ENCODE measurements at regions not wholly inside any gene's neighbourhood (a gene's known extent, or its start where the extent isn't known, plus 50 kb on each side); places are given as distances from the start of the nearest gene placed in this dataset.

GRCh38 chr1:90204780-90205179 lies 209.9 kb downstream of the ZNF326 start:
- no peak for DNase-seq (ENCODE audit: low spot score)
- intact Hi-C loops (cut with micrococcal nuclease), result no loop called here
- no peaks in the 10 kb centered on the region for H3K9me3 Mint-ChIP-seq
- peaks cover 2% of the 10 kb centered on the region for H3K4me1 Mint-ChIP-seq (ENCODE audit: low read depth)
- peaks cover 4% of the 10 kb centered on the region for H3K27me3 Mint-ChIP-seq (ENCODE audit: low read depth)
- no peak overlapping the region for H3K4me3 Mint-ChIP-seq (ENCODE audit: low read depth)
- H3K27ac Mint-ChIP-seq, result no peak overlapping the region
- H3K36me3 Mint-ChIP-seq (ENCODE audit: low read depth), result no peaks in the 10 kb centered on the region

GRCh38 chr1:90204023-90204590 lies 209.2 kb downstream of the ZNF326 start:
- intact Hi-C loops (cut with micrococcal nuclease), result no loop called here
- Mint-ChIP-seq H3K4me1 (ENCODE audit: low read depth) (peaks cover 2% of the 10 kb centered on the region), H3K9me3 (no peaks in the 10 kb centered on the region), H3K36me3 (ENCODE audit: low read depth) (no peaks in the 10 kb centered on the region), H3K27me3 (ENCODE audit: low read depth) (peaks cover 4% of the 10 kb centered on the region), H3K27ac (no peak overlapping the region), H3K4me3 (ENCODE audit: low read depth) (no peak overlapping the region)
- DNase-seq (ENCODE audit: low spot score), result no peak

- DNase-seq (ENCODE audit: low spot score), result no peak
- H3K36me3 Mint-ChIP-seq (ENCODE audit: low read depth), result no peaks in the 10 kb centered on the region
- peaks cover 4% of the 10 kb centered on the region for H3K27me3 Mint-ChIP-seq (ENCODE audit: low read depth)
- no peak overlapping the region for H3K27ac Mint-ChIP-seq
- H3K9me3 Mint-ChIP-seq, result no peaks in the 10 kb centered on the region
- intact Hi-C loops (cut with micrococcal nuclease), result no loop called here
- H3K4me3 Mint-ChIP-seq (ENCODE audit: low read depth), result no peak overlapping the region
- peaks cover 2% of the 10 kb centered on the region for H3K4me1 Mint-ChIP-seq (ENCODE audit: low read depth)
Measured at GRCh38 chr1:90201467-90202358, 206.8 kb downstream of the ZNF326 start.

- peaks cover 2% of the 10 kb centered on the region for H3K4me1 Mint-ChIP-seq (ENCODE audit: low read depth)
- no peak for DNase-seq (ENCODE audit: low spot score)
- H3K27me3 Mint-ChIP-seq (ENCODE audit: low read depth), result peaks cover 4% of the 10 kb centered on the region
- H3K36me3 Mint-ChIP-seq (ENCODE audit: low read depth), result no peaks in the 10 kb centered on the region
- H3K27ac Mint-ChIP-seq, result no peak overlapping the region
- H3K9me3 Mint-ChIP-seq, result no peaks in the 10 kb centered on the region
- no peak overlapping the region for H3K4me3 Mint-ChIP-seq (ENCODE audit: low read depth)
- intact Hi-C loops (cut with micrococcal nuclease), result no loop called here
Measured at GRCh38 chr1:90200646-90201205, 205.8 kb downstream of the ZNF326 start.

GRCh38 chr1:90198616-90199332 lies 203.9 kb downstream of the ZNF326 start:
- intact Hi-C loops (cut with micrococcal nuclease), result no loop called here
- no peak for DNase-seq (ENCODE audit: low spot score)
- Mint-ChIP-seq H3K36me3 (ENCODE audit: low read depth) (no peaks in the 10 kb centered on the region), H3K9me3 (no peaks in the 10 kb centered on the region), H3K27ac (no peak overlapping the region), H3K27me3 (ENCODE audit: low read depth) (peaks cover 4% of the 10 kb centered on the region), H3K4me3 (ENCODE audit: low read depth) (no peak overlapping the region), H3K4me1 (ENCODE audit: low read depth) (peaks cover 2% of the 10 kb centered on the region)

GRCh38 chr1:90193116-90193515 lies 198.2 kb downstream of the ZNF326 start:
- Mint-ChIP-seq H3K4me1 (ENCODE audit: low read depth) (no peaks in the 10 kb centered on the region), H3K27ac (no peak overlapping the region), H3K27me3 (ENCODE audit: low read depth) (no peaks in the 10 kb centered on the region), H3K4me3 (ENCODE audit: low read depth) (no peak overlapping the region), H3K36me3 (ENCODE audit: low read depth) (no peaks in the 10 kb centered on the region), H3K9me3 (no peaks in the 10 kb centered on the region)
- intact Hi-C loops (cut with micrococcal nuclease), result no loop called here
- no peak for DNase-seq (ENCODE audit: low spot score)

- Mint-ChIP-seq H3K9me3 (no peaks in the 10 kb centered on the region), H3K36me3 (ENCODE audit: low read depth) (no peaks in the 10 kb centered on the region), H3K27me3 (ENCODE audit: low read depth) (no peaks in the 10 kb centered on the region), H3K4me3 (ENCODE audit: low read depth) (no peak overlapping the region), H3K4me1 (ENCODE audit: low read depth) (no peaks in the 10 kb centered on the region), H3K27ac (no peak overlapping the region)
- intact Hi-C loops (cut with micrococcal nuclease), result no loop called here
- no peak for DNase-seq (ENCODE audit: low spot score)
Measured at GRCh38 chr1:90192408-90192807, 197.5 kb downstream of the ZNF326 start.

GRCh38 chr1:90190523-90190922 lies 195.6 kb downstream of the ZNF326 start:
- Mint-ChIP-seq H3K27me3 (ENCODE audit: low read depth) (no peaks in the 10 kb centered on the region), H3K4me3 (ENCODE audit: low read depth) (no peak overlapping the region), H3K4me1 (ENCODE audit: low read depth) (no peaks in the 10 kb centered on the region), H3K27ac (no peak overlapping the region), H3K36me3 (ENCODE audit: low read depth) (no peaks in the 10 kb centered on the region), H3K9me3 (no peaks in the 10 kb centered on the region)
- intact Hi-C loops (cut with micrococcal nuclease), result no loop called here
- no peak for DNase-seq (ENCODE audit: low spot score)

- Mint-ChIP-seq H3K9me3 (no peaks in the 10 kb centered on the region), H3K4me1 (ENCODE audit: low read depth) (no peaks in the 10 kb centered on the region), H3K27ac (no peak overlapping the region), H3K36me3 (ENCODE audit: low read depth) (no peaks in the 10 kb centered on the region), H3K27me3 (ENCODE audit: low read depth) (no peaks in the 10 kb centered on the region), H3K4me3 (ENCODE audit: low read depth) (no peak overlapping the region)
- intact Hi-C loops (cut with micrococcal nuclease), result no loop called here
- no peak for DNase-seq (ENCODE audit: low spot score)
Measured at GRCh38 chr1:90189889-90190288, 195.0 kb downstream of the ZNF326 start.

- Mint-ChIP-seq H3K9me3 (no peaks in the 10 kb centered on the region), H3K4me3 (ENCODE audit: low read depth) (no peak overlapping the region), H3K27ac (no peak overlapping the region), H3K4me1 (ENCODE audit: low read depth) (no peaks in the 10 kb centered on the region), H3K36me3 (ENCODE audit: low read depth) (no peaks in the 10 kb centered on the region), H3K27me3 (ENCODE audit: low read depth) (no peaks in the 10 kb centered on the region)
- DNase-seq (ENCODE audit: low spot score), result no peak
- intact Hi-C loops (cut with micrococcal nuclease), result no loop called here
Measured at GRCh38 chr1:90187323-90187585, 192.3 kb downstream of the ZNF326 start.

- H3K27me3 Mint-ChIP-seq (ENCODE audit: low read depth), result no peaks in the 10 kb centered on the region
- no peaks in the 10 kb centered on the region for H3K36me3 Mint-ChIP-seq (ENCODE audit: low read depth)
- DNase-seq (ENCODE audit: low spot score), result no peak
- H3K27ac Mint-ChIP-seq, result no peak overlapping the region
- intact Hi-C loops (cut with micrococcal nuclease), result no loop called here
- H3K4me3 Mint-ChIP-seq (ENCODE audit: low read depth), result no peak overlapping the region
- H3K9me3 Mint-ChIP-seq, result no peaks in the 10 kb centered on the region
- H3K4me1 Mint-ChIP-seq (ENCODE audit: low read depth), result no peaks in the 10 kb centered on the region
Measured at GRCh38 chr1:90186506-90187322, 191.8 kb downstream of the ZNF326 start.

GRCh38 chr1:90176530-90176929 lies 181.6 kb downstream of the ZNF326 start:
- no peaks in the 10 kb centered on the region for H3K4me1 Mint-ChIP-seq (ENCODE audit: low read depth)
- intact Hi-C loops (cut with micrococcal nuclease), result no loop called here
- DNase-seq (ENCODE audit: low spot score), result no peak
- H3K9me3 Mint-ChIP-seq, result no peaks in the 10 kb centered on the region
- no peaks in the 10 kb centered on the region for H3K36me3 Mint-ChIP-seq (ENCODE audit: low read depth)
- no peak overlapping the region for H3K27ac Mint-ChIP-seq
- no peaks in the 10 kb centered on the region for H3K27me3 Mint-ChIP-seq (ENCODE audit: low read depth)
- H3K4me3 Mint-ChIP-seq (ENCODE audit: low read depth), result no peak overlapping the region
